ENCODE measurements at regions not wholly inside any gene's neighbourhood (a gene's known extent, or its start where the extent isn't known, plus 50 kb on each side); places are given as distances from the start of the nearest gene placed in this dataset.
A peak's percentile ranks its signal among the peaks of the same experiment; 100 is the strongest.
"Not testable (repeated sequence)": the region's sequence is repeated elsewhere in the genome, so short reads cannot be mapped to it uniquely, and the experiment has no call there.

DNA sequence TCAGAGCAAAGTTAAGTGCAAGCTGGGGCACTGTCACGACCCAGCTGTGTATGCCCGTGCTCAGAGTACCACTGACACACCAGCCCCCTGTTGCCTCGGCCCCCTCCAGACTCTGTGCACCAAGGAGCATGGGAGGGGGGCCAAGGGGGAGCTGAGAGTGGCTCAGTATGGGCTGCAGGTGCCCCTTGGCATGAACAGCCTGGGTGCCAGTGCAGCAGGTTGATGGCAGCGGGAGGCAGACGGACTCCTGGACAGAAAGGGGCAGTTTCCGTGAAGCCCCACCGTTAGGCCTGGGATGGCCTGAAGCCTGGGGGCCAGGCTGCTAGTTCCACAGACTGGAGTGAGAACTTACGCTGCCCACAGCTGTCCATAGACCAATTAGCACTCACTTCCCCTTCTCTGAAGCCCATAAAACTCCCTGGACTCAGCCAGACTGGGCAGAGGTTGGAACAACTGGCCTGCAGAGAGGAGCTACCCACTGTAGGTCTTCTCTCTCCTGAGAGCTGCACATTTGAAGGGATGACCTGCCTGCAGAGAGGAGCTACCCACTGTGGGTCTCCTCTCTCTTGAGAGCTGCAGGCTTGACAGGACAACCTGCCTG is 182.8 kb downstream of the DEPDC1B start:
- no peak for DNase-seq

DNA sequence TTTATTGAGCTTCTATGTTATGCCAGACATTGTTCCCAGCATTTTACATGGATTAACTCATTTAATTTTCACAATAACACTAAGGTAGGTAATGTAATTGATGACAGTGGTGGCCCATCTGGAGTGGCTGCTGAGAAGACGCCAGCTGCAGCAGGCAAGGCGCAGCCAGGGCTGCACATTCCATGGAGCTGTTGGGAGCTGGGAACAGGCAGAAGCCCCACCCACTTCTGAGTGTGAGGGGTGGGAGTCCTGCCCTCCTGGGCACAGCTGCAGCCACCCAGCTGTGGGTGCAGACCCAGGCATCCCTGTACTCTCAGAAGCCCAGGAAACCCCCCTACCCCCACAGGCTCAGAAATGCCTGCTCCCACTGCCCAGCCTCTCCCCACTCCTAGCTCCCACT is 183.3 kb downstream of the DEPDC1B start:
- no peak for DNase-seq

DNA sequence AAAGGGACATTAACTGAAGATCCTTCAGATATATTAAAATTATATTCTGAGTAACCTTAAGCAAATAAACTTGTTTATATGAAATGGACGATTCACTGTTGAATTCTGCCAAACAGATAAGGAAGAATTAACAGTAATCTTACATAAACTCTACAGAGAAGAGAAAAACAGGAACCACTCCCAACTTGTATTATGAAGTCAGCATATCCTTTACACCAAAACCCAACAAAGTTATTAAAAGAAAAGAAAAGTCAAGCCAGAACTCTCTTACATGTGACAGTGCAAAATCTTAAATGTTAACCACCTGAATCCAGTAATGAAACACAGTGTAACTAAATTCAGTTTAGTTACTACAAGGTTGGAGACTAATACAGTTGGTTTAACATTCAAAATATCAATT is 185.8 kb downstream of the DEPDC1B start:
- no peak for DNase-seq

DNA sequence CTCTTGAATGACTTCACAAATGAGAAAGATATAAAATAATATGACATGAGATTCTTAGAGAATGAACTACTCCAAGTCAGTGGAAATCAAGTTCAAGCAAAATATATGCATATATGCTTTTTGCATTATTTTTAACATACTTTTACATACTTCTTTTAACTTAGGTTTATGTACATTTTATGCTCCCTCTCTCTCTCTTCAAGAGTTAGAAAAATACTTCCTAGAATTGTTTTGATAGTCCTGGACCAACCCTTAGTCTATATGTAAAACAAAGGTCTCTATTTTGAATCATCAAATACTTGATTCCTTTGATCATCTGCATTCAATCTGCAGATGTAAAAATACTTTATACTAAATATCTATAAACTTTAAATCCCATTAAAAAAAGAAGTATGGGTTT is 187.8 kb downstream of the DEPDC1B start:
- no peak for DNase-seq

DNA sequence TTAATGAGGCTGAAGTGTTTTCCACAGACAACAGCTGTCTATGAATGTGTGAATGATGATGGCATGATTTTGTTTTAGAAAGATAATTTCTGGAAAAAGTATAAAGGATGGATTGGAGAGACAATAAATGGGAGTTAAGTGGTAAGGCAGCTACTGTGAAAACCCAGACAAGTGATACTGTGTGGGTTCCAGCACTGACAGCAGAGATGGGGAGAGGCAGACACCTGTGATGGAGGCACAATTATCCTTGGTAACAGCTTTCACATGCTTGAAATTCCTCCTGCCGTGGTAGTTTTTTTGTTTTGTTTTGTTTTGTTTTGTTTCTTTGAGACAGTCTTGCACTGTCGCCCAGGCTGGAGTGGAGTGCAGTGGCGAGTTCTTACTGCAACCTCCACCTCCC is 189.3 kb downstream of the DEPDC1B start:
- DNase-seq: no peak

DNA sequence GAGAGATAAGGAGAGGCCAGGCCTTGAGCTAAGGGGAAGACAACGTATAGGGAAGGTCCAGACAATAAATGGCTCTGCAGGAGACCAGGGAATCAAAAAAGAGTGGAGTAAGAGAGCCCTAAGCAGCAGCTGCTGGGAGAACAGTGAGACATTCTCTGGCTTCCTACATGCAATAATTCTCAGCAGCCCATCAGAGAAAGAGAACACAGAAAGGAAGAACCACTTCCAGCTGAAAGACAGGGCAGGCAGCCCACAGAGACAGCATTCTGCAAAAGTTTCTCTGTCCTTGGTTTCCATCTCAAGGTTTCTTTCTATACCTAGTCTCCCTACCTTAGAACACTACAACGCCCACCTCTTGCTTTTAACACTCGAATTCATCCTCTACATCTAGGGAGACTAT is 189.9 kb downstream of the DEPDC1B start:
- DNase-seq: no peak

DNA sequence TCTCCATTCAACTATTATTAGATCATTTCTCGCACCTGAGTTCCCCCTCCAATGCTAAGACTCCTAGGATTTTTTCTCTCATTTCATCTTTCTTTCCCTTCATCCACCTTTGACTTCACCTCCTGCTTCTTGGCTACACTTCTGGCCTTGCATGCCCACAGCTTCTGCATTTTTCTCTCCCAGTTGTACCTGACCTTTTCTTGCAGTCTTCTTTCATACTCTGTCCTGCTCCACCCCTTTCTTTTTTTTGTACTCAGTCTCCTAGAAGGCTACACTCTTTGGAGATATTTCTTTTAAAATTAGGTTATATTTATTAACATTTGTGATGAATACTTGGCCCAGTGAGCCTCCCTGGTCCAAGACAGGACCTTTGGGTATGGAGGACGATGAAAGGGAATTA is 190.4 kb downstream of the DEPDC1B start:
- no peak for DNase-seq

DNA sequence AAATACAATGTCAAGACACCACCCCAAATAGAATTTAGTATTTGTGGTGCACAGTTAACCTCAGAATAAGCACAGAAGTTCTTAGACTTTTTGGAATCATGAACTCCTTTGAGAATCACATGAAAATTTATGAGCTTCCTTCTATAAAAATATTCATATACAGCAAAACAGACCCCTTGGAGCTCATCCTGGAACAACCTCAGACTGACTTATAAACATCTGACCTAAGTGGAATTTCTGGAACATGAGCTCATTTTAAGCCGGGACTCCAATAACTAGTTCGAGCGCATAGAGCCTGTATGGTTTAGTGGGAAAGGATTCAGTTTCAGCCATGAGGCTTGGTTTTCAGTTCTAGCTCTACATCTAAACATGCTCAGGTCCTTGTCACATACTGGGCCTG is 192.3 kb downstream of the DEPDC1B start:
- peak; percentile 45 for DNase-seq

DNA sequence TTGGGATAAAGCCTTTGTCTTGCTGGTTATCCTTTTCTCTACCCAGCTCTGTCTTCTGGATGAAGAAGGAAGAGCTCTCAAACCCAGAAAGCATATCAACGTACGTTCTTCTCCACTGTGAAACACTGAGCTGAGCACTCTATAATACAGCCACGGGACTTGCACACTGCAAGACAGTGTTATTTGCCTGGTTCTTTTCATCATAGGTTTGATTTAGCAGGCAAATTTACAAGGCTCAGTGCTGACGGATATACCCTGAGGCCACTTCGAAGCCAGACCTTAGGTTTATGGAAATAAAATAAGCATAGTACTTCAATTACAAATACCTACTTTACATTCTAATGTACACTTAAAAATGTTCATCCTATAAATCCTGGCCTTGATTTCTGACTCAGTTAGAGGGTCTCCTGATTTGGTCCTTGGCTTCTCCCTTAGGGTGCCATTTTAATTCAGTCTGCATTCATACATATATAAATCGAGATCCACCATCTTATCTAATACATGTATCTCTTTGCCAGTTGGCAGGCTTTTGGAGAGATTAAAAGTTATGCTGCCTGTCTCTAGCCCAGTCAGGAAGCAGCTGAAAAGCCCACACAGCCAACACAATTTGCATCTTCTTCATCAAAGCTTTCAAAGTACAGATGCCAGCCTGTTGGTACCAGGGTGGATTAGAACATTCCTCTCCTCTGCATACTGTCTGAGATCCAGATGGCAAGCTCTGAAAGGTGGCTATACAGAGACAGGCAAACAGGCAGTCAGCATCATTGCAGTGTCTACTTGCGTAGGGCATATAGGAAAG is 194.4 kb downstream of the DEPDC1B start:
- no peak for DNase-seq

DNA sequence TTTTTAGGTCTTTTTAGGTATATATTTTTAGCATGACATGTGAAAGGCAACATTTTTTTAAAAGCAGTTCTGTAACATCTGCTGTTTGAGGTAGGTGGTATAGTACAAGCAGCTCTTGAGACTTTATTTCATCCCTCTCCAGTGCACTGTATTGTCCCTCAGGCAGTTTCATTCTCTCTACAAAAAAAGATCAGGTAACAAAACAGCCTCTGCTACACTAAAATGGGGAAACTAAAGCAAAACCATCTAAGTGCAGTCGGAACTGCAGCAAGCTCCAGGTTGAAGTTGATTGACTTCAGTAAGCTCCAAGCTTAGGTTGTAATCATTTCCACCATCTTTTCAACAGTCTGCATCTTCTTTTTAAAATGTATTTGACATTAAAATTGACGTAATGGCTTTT is 195.6 kb downstream of the DEPDC1B start:
- DNase-seq: no peak

DNA sequence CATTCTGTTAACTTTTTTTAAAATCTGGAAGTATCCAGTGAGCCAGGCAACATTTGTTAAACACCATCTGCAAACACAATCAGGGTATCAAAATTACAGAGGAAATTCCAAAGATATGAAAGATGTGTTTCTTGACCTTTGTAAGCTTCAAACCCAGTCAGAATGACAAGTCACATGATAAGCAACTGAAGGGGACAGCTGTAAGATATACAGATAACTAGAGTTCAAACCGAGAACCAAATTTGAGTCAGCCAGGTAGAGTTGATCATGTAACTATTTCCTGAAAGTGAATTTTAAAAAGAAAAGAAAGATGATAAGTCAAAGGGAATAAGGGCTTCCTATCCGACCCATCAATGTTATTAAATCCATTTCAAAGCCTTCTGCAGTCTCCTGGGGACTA is 196.2 kb downstream of the DEPDC1B start:
- DNase-seq: no peak

DNA sequence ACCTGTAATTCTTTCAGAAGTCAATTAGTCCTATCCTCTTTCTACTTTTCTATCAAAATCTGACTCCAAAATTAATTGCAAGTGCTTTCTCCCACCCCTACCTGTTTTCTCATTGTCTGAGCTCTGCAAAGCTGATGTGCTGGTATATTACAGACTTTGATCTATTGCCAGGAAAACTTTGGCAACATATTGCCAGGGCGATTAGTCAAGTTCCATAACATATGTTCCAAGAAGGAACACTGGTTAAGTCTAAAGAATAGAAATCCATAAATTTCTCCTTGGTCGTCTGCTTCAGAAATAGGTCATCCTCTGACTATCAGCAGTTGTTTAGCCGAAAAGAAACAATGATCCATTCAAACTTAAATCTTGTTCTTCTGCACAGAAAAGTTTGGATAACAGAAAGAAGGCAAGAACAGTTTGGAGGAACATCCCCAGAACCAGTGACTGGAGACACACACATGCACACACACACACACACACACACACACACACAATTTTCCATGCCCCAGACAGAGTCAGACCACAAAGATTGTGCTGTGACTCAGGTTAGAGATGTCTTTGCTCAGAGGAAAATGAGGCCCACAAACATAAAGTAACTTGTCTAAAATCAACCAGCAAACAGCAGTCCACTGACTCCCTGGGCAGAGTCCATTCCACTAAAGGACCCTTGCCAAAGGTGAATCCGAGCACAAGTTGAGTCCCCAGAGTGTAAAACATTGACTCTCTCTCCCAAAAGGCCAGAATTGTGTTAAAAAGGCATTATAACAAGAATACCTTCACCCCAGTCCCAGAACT is 202.1 kb downstream of the DEPDC1B start:
- DNase-seq: no peak

DNA sequence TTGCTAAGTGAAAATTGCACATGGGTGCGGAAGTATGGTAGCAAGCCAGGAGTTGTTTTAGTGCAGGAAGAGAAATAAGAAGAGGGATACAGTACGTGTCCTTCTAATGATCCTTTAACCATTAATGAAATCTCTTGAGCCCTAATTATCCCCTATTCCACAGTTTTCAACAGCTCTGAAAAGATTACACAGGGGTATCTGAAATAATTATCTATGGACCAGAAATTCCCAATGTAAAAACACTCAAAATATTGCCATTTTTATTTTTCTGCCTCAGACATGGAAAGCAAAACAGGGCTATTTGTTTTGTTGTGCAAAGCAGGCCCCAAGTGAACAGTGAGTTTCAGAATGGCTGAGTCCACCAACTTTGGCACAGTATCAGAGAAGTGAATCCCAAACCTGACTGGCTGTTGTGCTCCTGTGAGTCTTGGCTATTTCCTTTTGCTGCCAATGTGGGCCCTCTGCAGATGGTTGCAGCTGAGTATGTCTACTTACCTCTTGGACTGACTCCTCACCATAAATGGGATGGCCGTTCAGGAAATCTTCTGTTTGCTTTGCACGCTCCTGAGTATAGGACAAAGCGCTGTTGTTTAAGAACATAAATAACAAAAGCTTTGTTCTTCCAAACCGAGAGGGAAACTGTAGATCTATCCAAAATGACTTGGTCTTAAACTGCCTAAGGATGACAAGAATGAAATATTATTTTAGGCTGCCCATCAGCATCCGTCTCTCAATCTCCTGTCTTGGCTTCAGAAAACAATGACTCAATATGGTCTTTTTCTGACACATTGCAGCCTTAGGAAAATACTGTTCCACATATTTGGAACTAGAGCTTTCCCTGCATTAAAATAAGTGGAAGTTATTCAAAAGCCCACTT is 204.1 kb downstream of the DEPDC1B start:
- DNase-seq: no peak

DNA sequence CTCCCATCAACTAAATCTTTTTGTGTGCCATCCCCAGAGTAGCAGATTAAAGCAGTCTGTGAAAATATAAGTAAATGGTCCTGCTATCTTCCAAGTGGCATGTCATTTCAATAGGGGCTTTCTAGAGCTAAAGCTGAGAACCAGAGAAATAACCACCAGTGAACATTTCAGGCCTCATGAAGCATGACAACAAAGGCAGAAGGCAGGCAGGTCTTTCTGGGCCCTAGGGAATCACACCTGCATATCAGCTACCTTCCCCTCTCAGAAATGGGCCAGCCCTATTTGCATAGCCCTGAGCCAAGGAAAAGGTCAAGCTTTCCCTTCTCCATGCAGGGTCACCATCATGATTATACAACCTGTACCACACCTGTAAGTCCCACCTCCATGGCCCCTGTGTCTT is 205.3 kb downstream of the DEPDC1B start:
- no peak for DNase-seq

DNA sequence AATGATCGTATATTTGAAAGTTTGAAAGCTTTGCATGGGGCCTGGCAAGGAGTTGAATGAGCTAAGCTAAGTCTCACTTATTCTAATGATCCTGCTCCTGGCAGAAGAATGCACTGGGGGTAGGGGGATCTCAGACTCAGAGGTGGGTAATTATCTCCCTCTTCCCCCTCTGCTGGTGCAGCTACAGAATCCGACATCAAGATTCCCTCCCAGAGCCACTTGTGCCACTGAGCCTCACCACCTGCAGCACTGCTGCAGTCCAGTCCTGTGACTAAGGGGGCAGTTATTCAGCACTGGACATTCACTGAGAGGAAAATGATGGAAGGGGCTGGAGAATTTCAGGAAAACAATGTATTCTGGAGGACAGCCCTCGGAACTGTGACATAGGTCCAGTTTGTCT is 205.8 kb downstream of the DEPDC1B start:
- DNase-seq: no peak

DNA sequence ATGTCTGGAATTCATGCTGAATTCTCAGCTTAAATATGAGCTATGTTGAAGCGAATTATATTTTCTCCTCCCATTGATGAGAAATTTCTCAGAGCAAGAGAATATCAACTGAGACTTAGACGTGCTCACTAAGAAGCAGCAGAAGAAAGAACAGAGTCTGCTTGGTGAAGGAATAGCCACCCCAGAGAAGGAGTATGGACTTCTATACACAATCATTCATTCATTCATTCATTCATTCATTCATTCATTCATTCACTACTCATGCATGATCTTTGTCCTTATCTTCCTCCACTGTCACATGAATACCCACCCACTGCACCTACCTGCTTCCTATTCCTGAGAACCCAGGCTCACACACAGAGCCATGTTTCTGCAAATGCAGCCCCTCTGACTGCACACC is 206.6 kb downstream of the DEPDC1B start:
- DNase-seq: no peak

DNA sequence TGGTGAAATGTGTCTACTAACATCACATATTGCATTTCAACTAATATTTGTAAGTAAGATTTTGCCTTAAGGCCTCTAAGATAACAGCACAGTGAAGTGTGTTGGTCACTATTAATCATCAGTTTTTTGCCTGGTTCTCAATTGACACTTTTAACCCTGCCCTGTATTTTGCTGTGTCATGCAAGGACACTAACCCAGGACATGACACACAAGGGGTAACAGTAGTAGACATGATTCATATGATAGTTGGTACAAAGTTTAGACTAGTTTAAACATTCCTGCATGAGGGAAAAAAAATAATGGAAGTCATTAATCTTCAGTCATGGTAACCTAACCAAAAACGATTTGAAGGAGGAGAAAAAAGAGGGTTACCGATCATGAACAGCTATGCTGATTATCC is 207.0 kb downstream of the DEPDC1B start:
- no peak for DNase-seq

DNA sequence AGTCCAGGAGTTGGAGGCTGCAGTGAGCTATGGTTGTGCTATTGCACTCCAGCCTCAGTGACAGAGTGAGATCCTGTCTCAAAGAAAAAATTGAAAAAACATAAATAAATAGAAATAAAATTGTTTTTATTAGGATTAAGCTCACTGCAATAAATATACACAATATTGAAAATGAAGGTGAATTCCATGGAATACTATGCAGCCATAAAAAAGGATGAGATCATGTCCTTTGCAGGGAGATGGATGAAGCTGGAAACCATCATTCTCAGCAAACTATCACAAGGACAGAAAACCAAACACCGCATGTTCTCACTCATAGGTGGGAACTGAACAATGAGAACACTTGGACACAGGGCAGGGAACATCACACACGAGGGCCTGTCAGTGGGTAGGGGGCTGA is 207.6 kb downstream of the DEPDC1B start:
- not testable (repeated sequence) for DNase-seq

DNA sequence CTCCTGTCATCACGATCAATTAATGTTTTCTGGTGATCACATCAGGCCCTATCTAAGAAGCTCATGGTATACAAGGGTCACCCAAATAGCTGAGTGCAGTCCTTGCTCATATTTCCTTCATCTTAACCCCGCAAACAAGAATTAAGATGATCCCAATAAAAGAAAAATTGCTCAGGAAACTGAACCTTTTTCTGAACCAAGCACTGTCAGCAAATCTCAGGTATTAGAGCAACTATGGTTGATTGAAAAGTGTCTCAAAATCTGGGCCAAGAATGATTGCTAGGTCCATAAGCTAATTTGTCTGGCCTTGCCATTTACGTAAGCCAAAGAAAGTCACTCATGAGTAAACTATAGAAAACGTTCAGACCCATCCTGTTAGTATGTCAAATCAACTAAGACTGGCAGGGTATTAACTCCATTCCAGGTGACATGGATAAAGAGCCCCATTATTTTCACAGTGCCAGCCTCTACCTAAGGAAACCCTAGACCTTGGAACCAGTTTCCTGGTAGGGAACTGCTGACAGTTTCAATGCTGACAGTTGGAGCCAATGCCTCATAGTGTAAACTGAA is 209.3 kb downstream of the DEPDC1B start:
- no peak for DNase-seq

DNA sequence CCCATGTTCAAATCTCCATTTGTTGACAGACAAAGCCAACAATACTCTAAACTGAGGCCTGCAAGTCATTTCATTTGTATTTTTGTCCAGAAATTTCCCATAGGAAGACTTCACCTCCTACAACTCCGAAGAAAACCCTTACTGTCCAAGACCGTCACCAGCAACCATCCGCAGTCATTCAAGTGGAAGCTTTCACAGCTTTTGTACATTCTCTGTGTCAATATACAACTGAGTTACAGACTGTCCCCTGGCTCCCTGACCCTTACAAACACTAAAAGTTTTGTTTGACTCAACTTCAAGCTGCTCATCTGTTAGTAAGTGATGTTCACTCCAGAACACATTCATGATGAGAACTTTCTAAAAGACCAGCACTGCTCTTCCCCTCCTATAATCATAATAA is 210.1 kb downstream of the DEPDC1B start:
- DNase-seq: no peak

DNA sequence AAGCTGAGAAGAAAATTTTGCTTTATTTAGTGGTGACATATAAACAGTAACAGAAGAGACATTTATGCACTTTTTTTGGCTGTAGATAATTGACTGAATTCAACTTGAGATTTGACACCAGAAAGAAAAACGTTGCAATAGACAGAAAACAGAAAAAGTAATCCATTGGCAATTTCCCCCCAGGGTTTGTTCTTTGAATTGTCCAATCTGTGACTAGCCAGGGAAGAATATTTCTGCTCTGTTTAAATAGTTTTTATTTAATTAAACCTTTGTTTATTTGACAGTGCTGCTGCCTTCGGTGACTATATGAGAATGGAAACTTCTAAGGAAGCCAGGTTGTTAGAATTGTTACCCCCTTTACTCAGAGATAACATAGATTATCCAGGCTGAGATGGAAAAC is 210.6 kb downstream of the DEPDC1B start:
- DNase-seq: no peak
